GM20431 (cell line): ENCODE measurements at regions not wholly inside any gene's neighbourhood (a gene's known extent, or its start where the extent isn't known, plus 50 kb on each side); places are given as distances from the start of the nearest gene placed in this dataset.
"Not testable (repeated sequence)": the region's sequence is repeated elsewhere in the genome, so short reads cannot be mapped to it uniquely, and the experiment has no call there.

ENCODE experiments used
- in situ Hi-C: fragments of 300-500 bp; cut with MseI, MboI; formaldehyde crosslinking; loops from one replicate; pipeline ENCODE4 v1.15.0; 2020; ENCODE audit warnings: low sequenced_read_pairs; ENCODE audit not compliant: unreplicated experiment

- in situ Hi-C loops: no loop called here
Measured at GRCh38 chr9:16290169-16290568, 580.3 kb downstream of the BNC2 start.

DNA sequence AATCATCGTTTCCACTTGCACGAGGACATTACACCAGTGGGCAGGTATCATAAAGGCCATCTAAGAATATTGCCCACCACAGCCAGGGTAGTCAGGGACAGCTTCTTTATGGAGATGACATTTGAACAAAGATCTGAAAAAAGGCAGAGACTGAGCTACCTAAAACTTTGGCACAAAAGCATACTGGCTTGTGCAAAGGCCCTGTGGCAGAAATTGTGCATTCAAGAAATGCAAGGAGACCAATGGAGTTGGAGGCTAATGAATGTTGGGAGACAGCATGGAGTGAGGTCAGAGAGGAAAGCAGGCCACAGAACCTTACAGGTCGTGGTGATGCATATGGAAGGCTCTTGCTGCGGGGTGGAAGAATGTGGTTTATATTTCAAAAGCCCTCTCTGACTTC lies 578.5 kb downstream of the BNC2 start:
- in situ Hi-C loops: no loop called here

GRCh38 chr9:16293610-16294009 lies 576.9 kb downstream of the BNC2 start:
- in situ Hi-C loops: no loop called here

- in situ Hi-C loops: no loop called here
Measured at GRCh38 chr9:16294133-16294770, 576.2 kb downstream of the BNC2 start.

DNA sequence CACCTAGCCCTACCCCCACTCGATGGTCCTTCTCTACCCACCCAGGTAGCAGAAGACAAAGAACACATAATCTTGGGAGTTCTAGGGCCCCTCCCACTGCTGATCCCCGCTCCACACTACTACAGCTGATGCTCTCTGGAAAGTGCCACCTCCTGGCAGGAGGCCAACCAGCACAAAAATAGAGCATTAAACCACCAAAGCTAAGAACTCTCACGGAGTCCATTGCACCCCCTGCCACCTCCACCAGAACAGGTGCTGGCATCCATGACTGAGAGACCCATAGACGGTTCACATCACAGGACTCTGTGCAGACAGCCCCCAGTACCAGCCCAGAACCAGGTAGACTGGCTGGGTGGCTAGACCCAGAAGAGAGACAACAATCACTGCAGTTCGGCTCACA lies 575.5 kb downstream of the BNC2 start:
- in situ Hi-C loops: not testable (repeated sequence)

DNA sequence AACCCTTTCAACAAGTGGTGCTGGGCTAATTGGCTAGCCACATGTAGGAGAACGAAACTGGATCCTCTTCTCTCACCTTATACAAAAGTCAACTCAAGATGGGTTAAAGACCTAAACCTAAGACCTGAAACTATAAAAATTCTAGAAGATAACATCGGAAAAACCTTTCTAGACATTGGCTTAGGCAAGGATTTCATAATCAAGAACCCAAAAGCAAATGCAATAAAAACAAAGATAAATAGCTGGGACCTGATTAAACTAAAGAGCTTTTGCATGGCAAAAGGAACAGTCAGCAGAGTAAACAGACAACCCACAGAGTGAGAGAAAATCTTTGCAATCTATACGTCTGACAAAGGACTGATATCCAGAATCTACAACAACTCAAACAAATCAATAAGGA lies 571.1 kb downstream of the BNC2 start:
- in situ Hi-C loops: not testable (repeated sequence)

DNA sequence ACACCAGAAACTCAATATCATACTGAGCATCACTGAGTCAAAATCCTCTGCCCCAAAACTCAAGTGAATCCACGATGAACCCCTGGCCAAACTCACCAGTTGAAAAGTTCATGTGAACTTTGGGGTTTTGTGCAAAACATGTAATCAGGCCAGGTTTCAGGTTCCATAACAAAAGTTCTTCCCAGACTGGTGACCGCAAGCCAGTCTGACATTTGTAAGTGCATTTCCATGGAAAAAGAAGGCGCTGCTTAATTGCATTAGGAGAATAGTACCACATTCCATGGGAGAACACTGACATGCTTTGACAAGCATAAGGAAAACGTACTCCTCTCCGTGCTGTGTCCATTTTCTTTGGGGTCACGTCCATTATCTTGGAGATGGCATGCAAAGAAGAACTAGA lies 567.0 kb downstream of the BNC2 start:
- in situ Hi-C loops: no loop called here

DNA sequence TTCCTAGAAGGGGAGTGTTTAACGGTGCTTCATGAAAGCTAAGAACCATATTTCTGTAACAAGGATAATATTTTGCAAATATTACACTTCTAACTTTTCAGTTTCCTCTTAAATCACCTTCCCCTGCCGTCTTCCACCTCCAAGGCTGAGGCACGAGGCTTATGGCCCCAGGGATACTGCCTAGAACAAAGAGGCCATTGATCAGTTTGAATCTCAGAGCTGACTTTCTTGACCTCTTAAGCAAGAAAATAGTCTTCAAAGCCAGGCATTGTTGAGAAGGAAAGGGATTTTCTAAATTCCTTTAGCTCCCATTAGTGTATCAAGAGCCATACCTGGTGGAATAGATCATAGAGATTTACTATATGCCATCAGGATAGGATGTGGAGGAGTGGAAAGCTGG lies 566.2 kb downstream of the BNC2 start:
- in situ Hi-C loops: no loop called here

- in situ Hi-C loops: no loop called here
Measured at GRCh38 chr9:16306586-16306985, 563.9 kb downstream of the BNC2 start.

GRCh38 chr9:16307626-16308195 lies 562.8 kb downstream of the BNC2 start:
- in situ Hi-C loops: no loop called here

- in situ Hi-C loops: no loop called here
Measured at GRCh38 chr9:16308645-16309044, 561.8 kb downstream of the BNC2 start.

DNA sequence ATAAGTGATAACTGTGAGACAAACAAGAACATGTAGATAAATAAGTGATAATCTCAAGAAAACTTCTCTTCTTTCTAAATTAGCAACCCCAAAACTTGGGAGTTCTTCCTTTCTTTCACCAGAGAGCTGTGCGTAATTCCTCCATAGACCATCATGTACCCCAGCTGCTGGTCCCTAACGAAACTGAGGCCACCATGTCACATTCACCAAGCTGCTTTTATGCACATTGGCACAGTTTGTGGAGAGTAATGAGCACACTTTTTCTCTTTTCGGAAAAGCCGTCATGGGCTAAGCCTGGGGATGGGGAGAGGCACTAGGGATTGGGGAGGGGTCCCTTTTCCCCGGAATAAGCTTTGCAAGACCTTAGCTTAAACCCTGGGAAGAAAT lies 561.4 kb downstream of the BNC2 start:
- in situ Hi-C loops: no loop called here

DNA sequence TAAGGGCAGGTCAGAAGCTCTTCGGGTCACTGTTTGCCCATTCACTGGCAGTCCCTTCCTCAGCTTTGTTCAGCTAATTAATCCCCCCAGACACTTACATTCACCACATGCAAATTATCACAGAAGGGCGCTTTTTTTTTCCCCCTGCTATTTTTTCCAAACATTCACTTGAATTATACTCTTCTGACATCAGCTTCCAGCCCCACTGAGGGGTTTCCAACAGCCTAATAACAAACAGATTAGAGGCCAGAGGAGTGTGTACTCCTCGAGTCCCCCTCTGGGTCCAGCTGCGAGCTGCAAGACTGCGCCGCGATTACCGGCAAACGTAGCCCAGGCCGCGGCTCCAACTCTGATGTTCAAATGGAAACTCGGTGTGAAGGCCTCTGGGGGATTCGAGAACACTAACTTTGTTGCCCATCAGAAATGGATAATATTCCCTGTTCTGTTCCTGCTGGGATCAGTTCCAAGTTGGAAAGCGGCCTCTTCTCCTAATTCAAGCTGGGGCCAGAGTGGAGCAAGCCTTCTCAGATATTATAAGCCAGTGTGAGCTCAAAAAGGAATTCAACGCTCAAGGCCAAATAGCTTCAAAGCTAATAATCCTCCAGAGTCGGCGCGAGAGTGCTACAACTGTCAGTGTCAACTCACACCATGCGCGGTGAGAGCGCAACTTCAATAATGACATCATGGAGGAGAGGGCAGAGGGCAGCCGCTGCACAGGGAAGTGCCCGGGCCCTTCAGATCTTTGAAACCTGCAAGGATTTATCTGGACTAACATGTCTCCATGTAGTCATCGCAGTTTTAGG lies 560.8 kb downstream of the BNC2 start:
- in situ Hi-C loops: no loop called here

- in situ Hi-C loops: no loop called here
Measured at GRCh38 chr9:16310278-16311110, 560.0 kb downstream of the BNC2 start.

DNA sequence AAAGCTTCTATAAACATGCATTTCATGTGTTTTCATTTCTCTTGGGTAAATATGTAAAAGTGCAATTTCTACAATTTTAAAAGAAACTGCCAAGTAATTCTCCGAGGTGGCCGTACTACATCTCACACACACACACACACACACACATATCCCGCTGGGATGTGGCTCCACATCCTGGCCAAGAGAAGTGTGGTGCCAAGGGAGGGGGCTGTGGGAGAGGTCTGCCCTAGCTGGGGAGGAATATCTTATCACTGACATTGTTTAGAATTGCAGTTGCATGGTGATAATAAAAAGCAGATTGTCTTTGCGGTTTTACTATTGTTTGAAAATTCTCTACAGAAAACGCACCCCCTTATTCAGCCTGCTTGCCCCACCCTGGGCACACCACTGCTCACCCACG lies 558.4 kb downstream of the BNC2 start:
- in situ Hi-C loops: no loop called here

DNA sequence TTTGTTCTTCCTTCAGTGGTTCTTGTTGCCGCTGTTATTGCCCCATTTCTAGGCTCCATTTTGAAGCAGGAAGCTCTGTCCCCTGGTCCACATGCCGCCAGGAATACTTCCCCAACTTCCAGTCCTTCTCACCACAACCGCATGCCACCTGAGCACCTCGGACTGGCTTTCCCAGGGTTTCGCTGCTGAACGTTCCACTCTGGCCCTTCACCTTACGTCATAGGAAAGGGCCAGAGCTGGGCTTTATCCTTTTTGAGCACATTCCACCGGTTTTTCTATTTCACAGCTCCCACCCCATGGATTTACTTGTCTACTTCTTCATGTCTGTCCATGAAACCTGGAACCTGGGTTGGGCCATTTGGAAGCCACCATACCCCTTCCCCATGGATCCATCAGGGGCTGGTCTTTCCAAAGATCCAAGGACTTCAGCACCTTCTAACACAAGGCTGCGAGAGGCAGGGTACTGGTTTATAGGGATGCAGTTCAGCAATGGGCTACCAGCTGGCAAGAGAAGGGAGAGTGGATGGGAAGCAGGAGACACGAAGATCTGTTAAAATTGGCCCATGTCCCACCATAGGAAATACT lies 557.4 kb downstream of the BNC2 start:
- in situ Hi-C loops: no loop called here

DNA sequence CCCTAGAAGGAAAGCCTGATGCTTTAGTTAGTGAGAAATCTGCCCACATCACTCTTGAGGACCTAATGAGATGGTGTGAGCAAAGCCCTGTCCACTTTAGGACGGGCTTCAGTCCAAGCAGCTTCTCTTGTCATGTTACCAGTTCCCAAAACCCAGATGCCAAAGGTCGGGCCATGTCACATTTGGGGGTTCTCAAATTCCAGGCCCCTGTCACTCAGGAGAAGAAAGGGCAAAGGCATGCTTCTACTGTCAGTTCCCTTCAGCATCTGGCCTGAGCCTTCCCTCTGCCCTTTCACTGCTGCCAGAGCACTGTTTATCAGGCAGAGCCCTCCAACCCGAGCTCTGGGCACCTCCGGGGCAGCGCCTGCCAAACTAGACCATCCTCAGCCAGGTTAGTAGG lies 556.0 kb downstream of the BNC2 start:
- in situ Hi-C loops: no loop called here

- in situ Hi-C loops: no loop called here
Measured at GRCh38 chr9:16315720-16316119, 554.8 kb downstream of the BNC2 start.

DNA sequence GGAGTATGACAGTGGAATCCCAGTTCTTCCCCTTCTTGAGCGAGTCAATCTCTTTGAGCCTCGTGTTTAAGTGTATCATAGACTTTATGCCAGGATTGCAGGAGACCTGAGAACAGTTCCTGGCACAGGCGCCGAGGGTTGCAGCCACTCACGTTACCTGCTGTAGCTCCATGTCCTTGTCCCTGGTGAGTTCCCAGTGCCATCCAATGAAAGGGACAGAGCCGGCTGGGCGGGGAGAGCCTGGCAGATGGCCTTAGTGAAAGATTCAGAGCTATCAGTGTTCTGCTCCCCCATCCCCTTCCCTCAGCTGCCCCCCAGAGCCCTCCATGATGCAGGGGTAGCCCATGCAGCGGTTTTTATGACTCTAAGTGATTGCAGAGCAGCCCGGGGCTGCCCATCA lies 554.0 kb downstream of the BNC2 start:
- in situ Hi-C loops: no loop called here
